NCI-H526 treated with DMSO at 0.1 percent for 48 hours (cell line): ENCODE measurements at regions not wholly inside any gene's neighbourhood (a gene's known extent, or its start where the extent isn't known, plus 50 kb on each side); places are given as distances from the start of the nearest gene placed in this dataset.

Source experiments
- DNase-seq: peaks from one replicate; lab custom pipeline; 2025; lab: John Stamatoyannopoulos, UW

DNA sequence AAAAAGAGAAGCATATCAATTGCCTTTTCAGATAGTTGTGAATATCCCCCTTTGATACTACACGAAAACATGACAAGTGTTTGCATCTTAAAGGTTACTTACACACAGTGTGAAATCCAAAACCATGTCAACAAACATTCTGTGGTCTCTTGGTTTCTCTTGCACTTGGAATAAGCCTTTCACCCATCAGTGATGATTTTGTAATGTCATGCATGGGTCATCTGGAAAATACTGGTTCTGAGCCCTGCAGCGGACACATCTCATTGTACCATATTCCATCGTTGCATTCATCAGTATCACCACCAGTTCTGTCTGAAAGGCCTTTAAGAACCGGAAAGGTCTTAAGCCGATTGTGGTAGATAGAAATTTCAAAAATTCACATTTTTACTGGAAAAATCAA is 65.4 kb upstream of the SOX1 start:
- no peak for DNase-seq

- no peak for DNase-seq
These were observed 63.6 kb upstream of the SOX1 start for GRCh38 chr13:112003396-112003795.

GRCh38 chr13:112003941-112004340 is 63.0 kb upstream of the SOX1 start:
- DNase-seq: no peak

- no peak for DNase-seq
These were observed 61.0 kb upstream of the SOX1 start for GRCh38 chr13:112005925-112006324.

GRCh38 chr13:112007191-112007590 is 59.8 kb upstream of the SOX1 start:
- no peak for DNase-seq

DNA sequence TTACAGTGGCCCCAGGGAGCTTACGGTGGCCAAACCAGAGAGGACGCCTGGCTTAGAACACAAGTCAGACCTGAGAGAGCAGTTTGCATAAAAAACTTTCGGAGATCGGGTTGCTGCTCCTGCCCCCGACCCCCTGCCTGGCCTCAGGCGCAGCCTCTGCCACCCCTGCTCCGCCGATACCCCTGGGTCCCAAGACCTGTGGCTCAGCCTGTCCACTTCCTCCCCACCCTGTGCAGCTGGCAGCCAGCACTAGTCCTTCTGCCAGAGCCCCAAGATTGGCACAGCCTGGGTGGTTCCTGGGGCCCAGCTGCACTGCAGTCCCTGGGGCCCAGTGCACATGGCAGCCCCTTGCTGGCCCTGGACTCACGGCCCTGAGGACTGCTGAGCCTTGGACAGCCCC is 56.2 kb upstream of the SOX1 start:
- no peak for DNase-seq

DNA sequence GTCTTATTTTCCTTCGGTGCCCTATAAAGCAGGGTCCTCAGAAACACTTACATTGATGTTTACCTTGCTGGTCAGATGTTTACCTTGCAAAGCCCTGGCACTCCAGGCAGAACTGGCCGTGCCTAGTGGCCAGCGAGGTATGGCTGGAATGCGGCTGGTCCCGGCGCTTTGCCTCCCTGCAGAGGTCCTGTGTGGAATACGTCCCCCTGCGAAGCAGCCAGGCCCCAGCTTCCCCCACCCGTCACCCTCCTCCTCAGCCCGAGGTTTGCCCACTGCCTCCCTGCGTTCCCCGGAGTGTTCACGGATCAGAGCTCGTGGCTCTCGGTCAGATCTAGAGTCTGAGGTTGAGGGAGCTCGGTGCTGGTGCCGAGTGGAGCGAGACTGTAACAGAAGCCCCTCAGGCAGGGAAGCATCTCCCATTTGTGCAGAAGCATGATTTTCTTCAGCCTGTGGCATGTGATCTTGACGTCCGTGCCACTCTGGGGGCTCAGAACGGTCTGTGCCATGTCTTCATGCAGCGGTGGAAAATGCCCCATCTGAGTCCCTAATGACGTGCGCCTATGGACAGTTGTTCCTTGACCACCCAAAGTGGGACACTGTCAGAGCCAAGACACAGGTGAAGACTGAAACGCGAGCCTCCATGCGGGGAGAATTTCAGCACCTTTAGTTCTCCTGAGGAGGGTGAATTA is 54.8 kb upstream of the SOX1 start:
- no peak for DNase-seq

GRCh38 chr13:112012705-112013085 is 54.3 kb upstream of the SOX1 start:
- no peak for DNase-seq

- DNase-seq: no peak
These were observed 53.3 kb upstream of the SOX1 start for GRCh38 chr13:112013665-112014064.

DNA sequence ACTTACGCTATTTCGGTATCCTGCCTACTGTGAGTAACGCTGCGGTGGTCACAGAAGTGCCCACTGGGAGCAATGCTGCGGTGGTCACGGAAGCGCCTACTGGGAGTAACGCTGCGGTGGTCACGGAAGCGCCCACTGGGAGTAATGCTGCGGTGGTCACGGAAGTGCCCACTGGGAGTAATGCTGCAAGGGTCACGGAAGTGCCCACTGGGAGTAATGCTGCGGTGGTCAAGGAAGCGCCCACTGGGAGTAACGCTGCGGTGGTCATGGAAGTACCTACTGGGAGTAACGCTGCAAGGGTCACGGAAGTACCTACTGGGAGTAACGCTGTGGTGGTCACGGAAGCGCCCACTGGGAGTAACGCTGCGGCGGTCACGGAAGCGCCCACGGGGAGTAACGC is 52.1 kb upstream of the SOX1 start:
- DNase-seq: no peak
